DND-41 (cell line): ENCODE measurements at regions not wholly inside any gene's neighbourhood (a gene's known extent, or its start where the extent isn't known, plus 50 kb on each side); places are given as distances from the start of the nearest gene placed in this dataset.

ENCODE experiments used
- ATAC-seq: fragments of 200-7000 bp; cut with Tn5 transposase; 3 replicates; pipeline ENCODE4 v1.9.1; 2021; ENCODE audit warnings: low read depth; ENCODE audit not compliant: insufficient read depth
- DNase-seq: peaks from one replicate; pipeline ENCODE4 v3.0.0-alpha.2; 2020
- H2AFZ ChIP-seq: 2 replicates; pipeline ENCODE4 v1.6.0; 2012; ENCODE audit warnings: low read depth, low read length
- H3K27ac ChIP-seq: 2 replicates; pipeline ENCODE4 v1.5.1; 2012; ENCODE audit warnings: low read length, inconsistent platforms
- H3K27me3 ChIP-seq: fragments of 200-600 bp; sonication (generic); 2 replicates; pipeline ENCODE4 v1.6.0; 2012; ENCODE audit warnings: low read length, mild to moderate bottlenecking, inconsistent platforms; ENCODE audit not compliant: insufficient read depth, poor library complexity
- H3K36me3 ChIP-seq: 2 replicates; pipeline ENCODE4 v1.5.1; 2012; ENCODE audit warnings: low read length, inconsistent platforms; ENCODE audit not compliant: insufficient read depth
- H3K4me1 ChIP-seq: 2 replicates; pipeline ENCODE4 v1.5.1; 2012; ENCODE audit warnings: mild to moderate bottlenecking, low read length; ENCODE audit not compliant: insufficient read depth
- H3K4me2 ChIP-seq: 2 replicates; pipeline ENCODE4 v1.6.0; 2012; ENCODE audit warnings: mild to moderate bottlenecking, moderate library complexity, low read length, inconsistent platforms; ENCODE audit not compliant: insufficient read depth
- H3K4me3 ChIP-seq, 2 experiments: fragments of 200-600 bp in 1 of 2; shearing (Covaris generic) in 1 of 2; 2 replicates each; pipeline ENCODE4 v1.5.1; 2012 to 2016; ENCODE audit warnings: inconsistent platforms in 2 of 2, low read length in 2 of 2, mild to moderate bottlenecking in 2 of 2, low read depth in 1 of 2, moderate library complexity in 1 of 2
- H3K79me2 ChIP-seq: 2 replicates; pipeline ENCODE4 v1.6.0; 2012; ENCODE audit warnings: low read length, inconsistent platforms; ENCODE audit not compliant: insufficient read depth
- H3K9ac ChIP-seq: 2 replicates; pipeline ENCODE4 v1.6.0; 2012; ENCODE audit warnings: low read depth, mild to moderate bottlenecking, inconsistent platforms, low read length, moderate library complexity
- H3K9me3 ChIP-seq: 2 replicates; pipeline ENCODE4 v1.5.1; 2012; ENCODE audit warnings: low read length, moderate library complexity, mild to moderate bottlenecking, inconsistent platforms; ENCODE audit not compliant: insufficient read depth, severe bottlenecking
- H4K20me1 ChIP-seq: 2 replicates; pipeline ENCODE4 v1.6.0; 2012; ENCODE audit warnings: low read length; ENCODE audit not compliant: insufficient read depth
- EZH2 ChIP-seq: IDR thresholded peaks from 3 replicates; pipeline ENCODE4 v1.6.1; 2012; ENCODE audit warnings: borderline replicate concordance, low read depth, mild to moderate bottlenecking, moderate library complexity, low read length, inconsistent platforms; ENCODE audit not compliant: severe bottlenecking
- TF ChIP-seq, protein P1 (sequence below): IDR thresholded peaks from 2 replicates; pipeline ENCODE4 v1.5.1; 2012; ENCODE audit warnings: borderline replicate concordance, low read length, moderate library complexity, mild to moderate bottlenecking; ENCODE audit not compliant: poor library complexity, severe bottlenecking; ENCODE audit errors: extremely low read depth

DNA sequence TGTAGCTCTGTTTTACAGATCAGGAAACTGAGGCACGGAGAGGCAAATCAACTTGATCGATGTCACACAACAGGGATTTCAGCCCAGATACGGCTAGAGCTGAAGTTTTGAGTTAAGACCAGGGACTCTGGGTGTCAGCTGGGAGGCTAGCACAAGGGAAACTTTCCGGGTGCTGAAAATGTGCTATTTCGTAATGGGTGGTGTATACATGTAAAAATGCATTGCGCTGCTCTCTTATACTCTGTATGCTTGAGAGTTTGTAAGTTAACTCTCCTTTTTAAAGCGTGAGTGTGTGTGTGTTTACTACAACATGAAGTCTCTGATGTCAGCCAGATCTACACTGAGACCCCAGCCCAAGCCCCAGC, 227.6 kb downstream of the MN1 start:
- Histone ChIP-seq H3K9ac (no peak overlapping the region), H3K9me3 (no peaks in the 10 kb centered on the region), H4K20me1 (0 out of 2 replicates have a peak, but pooled peaks cover under 1% of the 10 kb centered on the region), H3K4me1 (no peaks in the 10 kb centered on the region), H2AFZ (no peak overlapping the region), H3K27me3 (peaks cover 9% of the 10 kb centered on the region), H3K79me2 (no peaks in the 10 kb centered on the region), H3K36me3 (no peaks in the 10 kb centered on the region), H3K4me3 (no peak overlapping the region), H3K27ac (no peak overlapping the region), H3K4me2 (no peak overlapping the region)
- DNase-seq: no peak
- ATAC-seq: no peak
- no peak for TF ChIP-seq EZH2
- TF ChIP-seq, protein P1, sequence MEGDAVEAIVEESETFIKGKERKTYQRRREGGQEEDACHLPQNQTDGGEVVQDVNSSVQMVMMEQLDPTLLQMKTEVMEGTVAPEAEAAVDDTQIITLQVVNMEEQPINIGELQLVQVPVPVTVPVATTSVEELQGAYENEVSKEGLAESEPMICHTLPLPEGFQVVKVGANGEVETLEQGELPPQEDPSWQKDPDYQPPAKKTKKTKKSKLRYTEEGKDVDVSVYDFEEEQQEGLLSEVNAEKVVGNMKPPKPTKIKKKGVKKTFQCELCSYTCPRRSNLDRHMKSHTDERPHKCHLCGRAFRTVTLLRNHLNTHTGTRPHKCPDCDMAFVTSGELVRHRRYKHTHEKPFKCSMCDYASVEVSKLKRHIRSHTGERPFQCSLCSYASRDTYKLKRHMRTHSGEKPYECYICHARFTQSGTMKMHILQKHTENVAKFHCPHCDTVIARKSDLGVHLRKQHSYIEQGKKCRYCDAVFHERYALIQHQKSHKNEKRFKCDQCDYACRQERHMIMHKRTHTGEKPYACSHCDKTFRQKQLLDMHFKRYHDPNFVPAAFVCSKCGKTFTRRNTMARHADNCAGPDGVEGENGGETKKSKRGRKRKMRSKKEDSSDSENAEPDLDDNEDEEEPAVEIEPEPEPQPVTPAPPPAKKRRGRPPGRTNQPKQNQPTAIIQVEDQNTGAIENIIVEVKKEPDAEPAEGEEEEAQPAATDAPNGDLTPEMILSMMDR: no peak

DNA sequence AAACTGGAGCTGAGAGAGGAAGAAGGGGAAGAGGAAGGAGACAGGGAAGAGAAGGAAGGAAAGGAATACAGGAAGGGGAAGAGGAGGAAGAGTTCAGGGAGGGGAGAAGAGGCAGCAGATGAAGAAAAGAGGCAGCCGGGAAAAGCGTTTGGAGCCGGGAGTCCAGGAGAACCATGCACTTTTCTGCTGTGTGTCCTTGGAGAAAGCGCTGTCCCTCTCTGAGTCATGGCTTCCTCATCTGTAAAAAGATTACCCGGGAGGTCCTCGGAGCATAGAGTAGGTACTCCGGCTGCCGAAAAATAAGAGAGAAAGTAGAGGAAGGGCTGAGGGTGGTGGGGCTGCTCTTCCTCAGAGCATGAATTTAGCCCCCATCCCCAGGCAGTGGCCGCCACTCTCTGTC, 226.9 kb downstream of the MN1 start:
- Histone ChIP-seq H3K9ac (no peak overlapping the region), H3K4me1 (no peaks in the 10 kb centered on the region), H2AFZ (no peak overlapping the region), H3K27me3 (peaks cover 11% of the 10 kb centered on the region), H3K4me2 (no peak overlapping the region), H3K4me3 (no peak overlapping the region), H3K9me3 (no peaks in the 10 kb centered on the region), H3K36me3 (no peaks in the 10 kb centered on the region), H3K27ac (no peak overlapping the region), H3K79me2 (no peaks in the 10 kb centered on the region), H4K20me1 (peaks cover 7% of the 10 kb centered on the region; the same call in 1 of the 2 replicates)
- no peak for DNase-seq
- ATAC-seq: no peak
- TF ChIP-seq EZH2: no peak
- TF ChIP-seq, protein P1: no peak

DNA sequence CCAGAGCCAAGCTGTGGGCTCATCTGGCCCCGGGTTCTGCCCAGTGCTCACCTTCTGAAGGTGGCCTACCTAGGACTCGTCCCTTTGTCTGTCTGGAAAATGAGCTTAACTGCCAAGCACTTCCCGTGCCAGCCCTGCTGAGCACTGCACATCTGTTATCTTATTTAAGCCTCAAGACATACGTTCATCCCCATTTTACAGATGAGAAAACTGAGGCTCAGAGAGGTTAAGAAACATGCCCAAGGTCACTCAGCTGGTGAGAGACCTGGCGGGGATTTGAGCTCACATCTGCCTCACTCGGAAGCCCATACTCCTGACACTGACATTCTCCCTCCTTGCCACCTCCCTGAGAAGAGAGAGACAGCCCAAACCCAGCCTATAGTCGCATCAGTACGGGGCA, 226.2 kb downstream of the MN1 start:
- Histone ChIP-seq H3K27ac (no peak overlapping the region), H3K27me3 (peaks cover 14% of the 10 kb centered on the region), H4K20me1 (peaks cover 7% of the 10 kb centered on the region; the same call in 1 of the 2 replicates), H3K9me3 (no peaks in the 10 kb centered on the region), H3K36me3 (no peaks in the 10 kb centered on the region), H3K4me3 (no peak overlapping the region), H3K4me2 (no peak overlapping the region), H2AFZ (no peak overlapping the region), H3K79me2 (no peaks in the 10 kb centered on the region), H3K9ac (no peak overlapping the region), H3K4me1 (no peaks in the 10 kb centered on the region)
- no peak for TF ChIP-seq EZH2
- TF ChIP-seq, protein P1: no peak
- ATAC-seq: no peak
- no peak for DNase-seq

DNA sequence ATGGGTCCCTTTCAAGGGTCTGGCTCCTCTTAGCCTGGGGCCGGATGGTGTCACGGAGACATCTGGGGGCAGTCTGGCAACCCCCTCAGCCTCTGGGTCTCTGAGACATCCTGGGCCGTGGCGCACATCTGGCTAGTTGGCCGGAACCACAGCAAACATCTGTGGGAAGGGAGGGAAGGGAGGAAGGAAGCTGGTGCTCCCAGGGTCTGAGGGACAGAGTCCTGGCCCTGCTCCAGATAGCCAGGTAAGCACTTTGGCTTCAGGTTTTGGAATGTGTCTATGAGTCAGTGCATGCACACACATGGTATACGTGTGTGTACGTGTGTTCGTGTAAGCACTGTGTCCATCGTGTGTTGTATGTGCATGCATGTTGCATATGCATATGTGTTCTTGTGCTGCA, 225.1 kb downstream of the MN1 start:
- H3K27ac ChIP-seq: no peak overlapping the region
- H3K9ac ChIP-seq: no peak overlapping the region
- no peaks in the 10 kb centered on the region for H3K79me2 ChIP-seq
- DNase-seq (no peak), ATAC-seq (no peak)
- no peak overlapping the region for H3K4me2 ChIP-seq
- no peaks in the 10 kb centered on the region for H3K36me3 ChIP-seq
- H3K4me3 ChIP-seq: no peak overlapping the region
- H2AFZ ChIP-seq: no peak overlapping the region
- no peak for TF ChIP-seq EZH2
- TF ChIP-seq, protein P1: no peak
- H3K9me3 ChIP-seq: no peaks in the 10 kb centered on the region
- no peaks in the 10 kb centered on the region for H3K4me1 ChIP-seq
- H3K27me3 ChIP-seq: peaks cover 23% of the 10 kb centered on the region
- peaks cover 10% of the 10 kb centered on the region for H4K20me1 ChIP-seq
